BJ (cell line): ENCODE measurements at regions not wholly inside any gene's neighbourhood (a gene's known extent, or its start where the extent isn't known, plus 50 kb on each side); places are given as distances from the start of the nearest gene placed in this dataset.

Source experiments
- CTCF ChIA-PET: fragments of 350-600 bp; formaldehyde crosslinking; extraction: SDS; loops from one replicate; lab custom pipeline; 2021; ENCODE audit warnings: antibody characterized with exemption, inconsistent platforms; lab: Yijun Ruan, JAX
- POLR2A ChIA-PET: fragments of 300-600 bp; sonication (Branson Sonifier 250); formaldehyde crosslinking; extraction: SDS; loops from one replicate; lab custom pipeline; 2021; ENCODE audit warnings: antibody characterized with exemption; lab: Charles Lee
- DNase-seq: peaks from one replicate; pipeline ENCODE4 v3.0.0-alpha.2; 2011; ENCODE audit warnings: low read depth
- H3K27me3 ChIP-seq: 2 replicates; pipeline ENCODE4 v1.6.0; 2011; ENCODE audit warnings: low read length; ENCODE audit not compliant: control insufficient read depth, insufficient read depth
- H3K36me3 ChIP-seq: 2 replicates; pipeline ENCODE4 v1.5.1; 2011; ENCODE audit warnings: low read length; ENCODE audit not compliant: control insufficient read depth, insufficient read depth
- H3K4me3 ChIP-seq: 2 replicates; pipeline ENCODE4 v1.5.1; 2011; ENCODE audit warnings: low read depth, mild to moderate bottlenecking, control low read depth, low read length
- TF ChIP-seq, protein P1 (sequence below): IDR thresholded peaks from 2 replicates; pipeline ENCODE4 v1.5.1; 2011; ENCODE audit warnings: low read depth, mild to moderate bottlenecking, control low read depth, inconsistent platforms, low read length, moderate library complexity; ENCODE audit not compliant: insufficient read depth

DNA sequence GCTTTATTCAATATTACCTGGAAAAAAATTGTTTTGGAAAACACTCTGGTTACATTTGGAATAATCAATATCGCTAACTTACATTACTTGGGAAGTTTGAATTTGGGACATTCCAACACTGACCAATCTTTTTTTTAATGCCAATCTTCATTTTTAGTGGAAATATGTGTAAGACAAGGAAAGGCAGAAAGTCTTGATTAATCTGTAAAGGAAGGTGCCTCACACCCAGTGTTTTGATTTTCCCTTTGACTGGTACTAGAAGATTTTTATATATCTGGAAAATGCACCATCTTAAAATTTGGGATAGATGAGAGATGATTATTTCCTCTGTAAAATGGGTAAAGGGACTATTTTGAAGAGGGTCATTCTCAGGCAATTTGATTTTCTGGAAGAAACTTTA lies 879.2 kb upstream of the ZEB2 start:
- Histone ChIP-seq H3K36me3 (no peaks in the 10 kb centered on the region), H3K27me3 (no peaks in the 10 kb centered on the region), H3K4me3 (no peak overlapping the region)
- POLR2A ChIA-PET: no interaction called here
- CTCF ChIA-PET: interaction anchor here (0.9 kb wide), 1 partner anchor 15 kb away, joined by 3 read pairs; no protein-coding TSS in a partner anchor
- no peak for DNase-seq
- TF ChIP-seq, protein P1, sequence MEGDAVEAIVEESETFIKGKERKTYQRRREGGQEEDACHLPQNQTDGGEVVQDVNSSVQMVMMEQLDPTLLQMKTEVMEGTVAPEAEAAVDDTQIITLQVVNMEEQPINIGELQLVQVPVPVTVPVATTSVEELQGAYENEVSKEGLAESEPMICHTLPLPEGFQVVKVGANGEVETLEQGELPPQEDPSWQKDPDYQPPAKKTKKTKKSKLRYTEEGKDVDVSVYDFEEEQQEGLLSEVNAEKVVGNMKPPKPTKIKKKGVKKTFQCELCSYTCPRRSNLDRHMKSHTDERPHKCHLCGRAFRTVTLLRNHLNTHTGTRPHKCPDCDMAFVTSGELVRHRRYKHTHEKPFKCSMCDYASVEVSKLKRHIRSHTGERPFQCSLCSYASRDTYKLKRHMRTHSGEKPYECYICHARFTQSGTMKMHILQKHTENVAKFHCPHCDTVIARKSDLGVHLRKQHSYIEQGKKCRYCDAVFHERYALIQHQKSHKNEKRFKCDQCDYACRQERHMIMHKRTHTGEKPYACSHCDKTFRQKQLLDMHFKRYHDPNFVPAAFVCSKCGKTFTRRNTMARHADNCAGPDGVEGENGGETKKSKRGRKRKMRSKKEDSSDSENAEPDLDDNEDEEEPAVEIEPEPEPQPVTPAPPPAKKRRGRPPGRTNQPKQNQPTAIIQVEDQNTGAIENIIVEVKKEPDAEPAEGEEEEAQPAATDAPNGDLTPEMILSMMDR: no peak

DNA sequence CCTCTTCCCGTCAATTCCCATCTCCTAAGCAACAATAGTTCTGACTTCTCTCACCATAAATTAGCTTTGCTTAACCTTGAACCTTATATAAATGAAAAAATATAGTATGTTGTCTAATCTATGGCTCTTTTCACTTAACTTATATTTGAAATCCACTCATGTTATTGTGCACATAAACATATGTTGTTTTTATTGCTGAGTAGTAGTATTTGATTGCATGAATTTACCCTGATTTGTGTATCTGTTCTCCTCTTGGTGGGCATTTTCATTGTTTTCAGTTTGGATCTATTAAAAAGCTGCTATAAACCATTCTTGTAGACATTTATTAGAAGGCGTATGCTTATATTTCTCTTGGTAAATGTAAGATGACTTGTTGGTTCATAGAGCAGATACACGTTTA lies 874.3 kb upstream of the ZEB2 start:
- H3K4me3 ChIP-seq: no peak overlapping the region
- ChIA-PET POLR2A (no interaction called here), CTCF (no interaction called here)
- DNase-seq: no peak
- TF ChIP-seq, protein P1: no peak
- H3K36me3 ChIP-seq: no peaks in the 10 kb centered on the region
- no peaks in the 10 kb centered on the region for H3K27me3 ChIP-seq

DNA sequence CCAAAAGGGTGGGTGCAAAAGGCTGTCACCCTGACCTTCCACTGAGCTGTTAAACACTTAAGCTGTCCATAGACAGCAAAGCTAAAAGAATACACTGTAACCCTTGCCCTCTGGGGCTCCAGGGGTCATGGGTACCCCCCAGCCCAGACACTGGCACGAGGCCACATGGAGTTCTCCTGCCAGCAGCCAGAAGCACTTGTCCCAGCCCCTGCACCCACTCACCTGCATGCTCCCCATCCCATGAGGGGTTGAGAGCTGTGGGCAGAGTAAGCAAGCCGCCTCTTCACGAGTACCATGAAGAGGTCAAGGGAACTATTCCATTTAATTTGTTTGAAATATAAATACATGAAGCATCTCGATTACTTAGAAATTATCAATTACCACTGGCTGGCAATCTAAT lies 867.1 kb upstream of the ZEB2 start:
- H3K27me3 ChIP-seq: no peaks in the 10 kb centered on the region
- CTCF ChIA-PET: interaction anchor here (1.4 kb wide), 1 partner anchor 8 kb away, joined by 3 read pairs; no protein-coding TSS in a partner anchor
- H3K4me3 ChIP-seq: no peak overlapping the region
- DNase-seq: no peak
- POLR2A ChIA-PET: no interaction called here
- TF ChIP-seq, protein P1: no peak
- H3K36me3 ChIP-seq: no peaks in the 10 kb centered on the region

DNA sequence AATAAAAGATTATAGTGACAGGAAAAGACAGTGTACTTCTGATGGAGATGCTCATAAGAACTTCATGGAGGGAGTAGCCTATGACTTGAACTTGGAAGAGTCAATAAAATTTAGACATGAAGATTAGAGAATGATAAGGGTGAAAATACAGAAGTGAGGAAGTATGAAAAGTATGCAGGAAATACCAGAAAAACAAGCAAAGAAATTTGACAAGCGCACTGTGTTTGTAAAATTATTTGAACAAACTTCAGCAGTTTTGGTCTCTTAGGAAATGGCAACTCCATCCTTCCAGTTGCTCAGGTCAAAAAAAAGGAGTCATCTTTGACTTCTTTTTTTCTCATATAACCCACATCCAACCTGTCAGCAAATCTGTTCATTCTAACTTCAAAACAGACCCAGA lies 864.0 kb upstream of the ZEB2 start:
- CTCF ChIA-PET: no interaction called here
- DNase-seq: no peak
- POLR2A ChIA-PET: no interaction called here
- Histone ChIP-seq H3K27me3 (no peaks in the 10 kb centered on the region), H3K4me3 (no peak overlapping the region), H3K36me3 (no peaks in the 10 kb centered on the region)
- TF ChIP-seq, protein P1: no peak

DNA sequence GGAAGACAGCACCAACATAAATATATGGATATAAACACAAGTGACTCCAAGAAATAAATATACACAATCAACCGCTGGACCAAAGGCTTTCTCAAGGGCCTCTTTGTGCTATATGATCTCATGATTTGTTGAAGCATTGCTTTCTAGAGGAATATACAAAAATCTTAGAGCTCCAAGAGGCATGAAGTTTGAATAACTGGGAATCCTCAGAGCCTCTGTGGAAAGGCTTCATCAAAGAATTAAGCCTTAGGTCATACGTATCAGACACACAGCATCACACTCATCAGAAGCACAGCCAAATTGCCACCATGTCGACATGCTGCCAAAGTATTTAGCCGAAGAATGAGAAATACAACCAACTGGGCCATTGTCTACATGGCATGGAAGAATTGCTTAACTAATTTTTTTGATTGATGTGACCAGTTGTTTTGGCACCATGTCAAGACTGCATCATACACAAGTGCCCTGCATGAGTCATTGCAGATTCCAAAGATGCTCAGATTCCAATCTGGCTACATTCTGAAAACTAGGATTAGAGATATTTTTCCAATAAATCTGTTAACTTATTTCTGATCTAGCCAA lies 860.6 kb upstream of the ZEB2 start:
- ChIA-PET CTCF (no interaction called here), POLR2A (no interaction called here)
- no peaks in the 10 kb centered on the region for H3K36me3 ChIP-seq
- TF ChIP-seq, protein P1: no peak
- H3K27me3 ChIP-seq: no peaks in the 10 kb centered on the region
- H3K4me3 ChIP-seq: no peak overlapping the region
- peak; percentile 11 for DNase-seq
